ENCODE measurements at regions not wholly inside any gene's neighbourhood (a gene's known extent, or its start where the extent isn't known, plus 50 kb on each side); places are given as distances from the start of the nearest gene placed in this dataset.

DNA sequence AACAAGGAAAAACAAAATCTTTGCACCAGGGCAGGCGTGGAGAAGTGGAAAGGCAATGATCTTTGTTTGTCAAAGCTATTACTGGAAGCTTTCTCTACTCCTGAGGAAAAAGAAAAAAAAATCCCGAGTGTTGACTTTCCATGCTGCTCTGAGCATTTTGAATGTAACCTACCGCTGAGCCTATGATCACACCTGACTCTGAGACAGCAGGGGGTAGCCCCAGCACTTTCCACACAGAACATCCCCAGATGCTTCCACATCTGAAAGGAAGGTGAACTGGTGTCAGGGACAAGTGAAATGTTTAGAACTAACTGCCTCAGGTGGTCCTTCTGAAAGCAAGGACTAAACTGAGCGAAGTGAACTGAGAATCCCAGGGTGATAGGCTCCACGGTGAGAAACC, 1315.1 kb upstream of the DDX18 start:
- H3K9ac ChIP-seq (ENCODE audit: control insufficient read depth, insufficient read depth, low read length): no peak overlapping the region
- FAIRE-seq (no peak), DNase-seq (ENCODE audit: low read depth, low spot score) (no peak), ATAC-seq (no peak)
- no peaks in the 10 kb centered on the region for H3K9me3 ChIP-seq (replicated peaks; ENCODE audit: control insufficient read depth, insufficient read depth, low read length)
- no peaks in the 10 kb centered on the region for H4K20me1 ChIP-seq (ENCODE audit: control insufficient read depth, insufficient read depth)
- no peaks in the 10 kb centered on the region for H3K79me2 ChIP-seq (ENCODE audit: control insufficient read depth, insufficient read depth, low read length)
- intact Hi-C loops (cut with micrococcal nuclease; ENCODE audit: unreplicated experiment) (no loop called here), in situ Hi-C loops (cut with MboI) (no loop called here)
- H3K4me2 ChIP-seq (ENCODE audit: control insufficient read depth, insufficient read depth): no peak overlapping the region
- WGBS (ENCODE audit: insufficient coverage, insufficient replicate concordance, low lambda C conversion rate, missing lambda C conversion rate): 0% methylated on average over 5 of the region's 5 CpGs
- no peaks in the 10 kb centered on the region for H3K36me3 ChIP-seq (ENCODE audit: control insufficient read depth in 2 of 2, insufficient read depth in 2 of 2, low read length in 1 of 2)
- no peaks in the 10 kb centered on the region for H3K4me1 ChIP-seq (ENCODE audit: control insufficient read depth, insufficient read depth, low read length)
- no peak overlapping the region for H3K4me3 ChIP-seq
- no peak overlapping the region for H2AFZ ChIP-seq (ENCODE audit: control insufficient read depth, low read depth, low read length)
- CTCF ChIA-PET: interaction anchor here (1.2 kb wide), 1 partner anchor 10 kb away, joined by 3 read pairs; no protein-coding TSS in a partner anchor
- BruUV-seq (replicated peaks): no TSS peak
- no peaks in the 10 kb centered on the region for H3K27me3 ChIP-seq (replicated peaks in 1 of 2; ENCODE audit: control insufficient read depth in 2 of 2, insufficient read depth in 2 of 2, low read length in 1 of 2)
- TF ChIP-seq, protein P1, sequence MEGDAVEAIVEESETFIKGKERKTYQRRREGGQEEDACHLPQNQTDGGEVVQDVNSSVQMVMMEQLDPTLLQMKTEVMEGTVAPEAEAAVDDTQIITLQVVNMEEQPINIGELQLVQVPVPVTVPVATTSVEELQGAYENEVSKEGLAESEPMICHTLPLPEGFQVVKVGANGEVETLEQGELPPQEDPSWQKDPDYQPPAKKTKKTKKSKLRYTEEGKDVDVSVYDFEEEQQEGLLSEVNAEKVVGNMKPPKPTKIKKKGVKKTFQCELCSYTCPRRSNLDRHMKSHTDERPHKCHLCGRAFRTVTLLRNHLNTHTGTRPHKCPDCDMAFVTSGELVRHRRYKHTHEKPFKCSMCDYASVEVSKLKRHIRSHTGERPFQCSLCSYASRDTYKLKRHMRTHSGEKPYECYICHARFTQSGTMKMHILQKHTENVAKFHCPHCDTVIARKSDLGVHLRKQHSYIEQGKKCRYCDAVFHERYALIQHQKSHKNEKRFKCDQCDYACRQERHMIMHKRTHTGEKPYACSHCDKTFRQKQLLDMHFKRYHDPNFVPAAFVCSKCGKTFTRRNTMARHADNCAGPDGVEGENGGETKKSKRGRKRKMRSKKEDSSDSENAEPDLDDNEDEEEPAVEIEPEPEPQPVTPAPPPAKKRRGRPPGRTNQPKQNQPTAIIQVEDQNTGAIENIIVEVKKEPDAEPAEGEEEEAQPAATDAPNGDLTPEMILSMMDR (IDR thresholded peaks at IDR 0.05 in 2 of 3, conservative IDR thresholded peaks at IDR 0.05 in 1 of 3; ENCODE audit: control insufficient read depth in 2 of 3, extremely low read depth in 1 of 3, insufficient read depth in 1 of 3, low read depth in 3 of 3, low read length in 3 of 3): no peak
- no peak for TF ChIP-seq MYC (IDR thresholded peaks at IDR 0.05; ENCODE audit: insufficient read depth, insufficient read length, insufficient replicate concordance, low read length, severe bottlenecking)
- TF ChIP-seq, protein P2, sequence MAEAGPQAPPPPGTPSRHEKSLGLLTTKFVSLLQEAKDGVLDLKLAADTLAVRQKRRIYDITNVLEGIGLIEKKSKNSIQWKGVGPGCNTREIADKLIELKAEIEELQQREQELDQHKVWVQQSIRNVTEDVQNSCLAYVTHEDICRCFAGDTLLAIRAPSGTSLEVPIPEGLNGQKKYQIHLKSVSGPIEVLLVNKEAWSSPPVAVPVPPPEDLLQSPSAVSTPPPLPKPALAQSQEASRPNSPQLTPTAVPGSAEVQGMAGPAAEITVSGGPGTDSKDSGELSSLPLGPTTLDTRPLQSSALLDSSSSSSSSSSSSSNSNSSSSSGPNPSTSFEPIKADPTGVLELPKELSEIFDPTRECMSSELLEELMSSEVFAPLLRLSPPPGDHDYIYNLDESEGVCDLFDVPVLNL (IDR thresholded peaks at IDR 0.05; ENCODE audit: low read depth, low read length): no peak
- TF ChIP-seq NR2C2 (IDR thresholded peaks at IDR 0.05; ENCODE audit: borderline replicate concordance, control insufficient read depth, insufficient read length, low read depth): no peak
- TF ChIP-seq STAT1 (conservative IDR thresholded peaks at IDR 0.05): no peak
- TF ChIP-seq, protein P3, sequence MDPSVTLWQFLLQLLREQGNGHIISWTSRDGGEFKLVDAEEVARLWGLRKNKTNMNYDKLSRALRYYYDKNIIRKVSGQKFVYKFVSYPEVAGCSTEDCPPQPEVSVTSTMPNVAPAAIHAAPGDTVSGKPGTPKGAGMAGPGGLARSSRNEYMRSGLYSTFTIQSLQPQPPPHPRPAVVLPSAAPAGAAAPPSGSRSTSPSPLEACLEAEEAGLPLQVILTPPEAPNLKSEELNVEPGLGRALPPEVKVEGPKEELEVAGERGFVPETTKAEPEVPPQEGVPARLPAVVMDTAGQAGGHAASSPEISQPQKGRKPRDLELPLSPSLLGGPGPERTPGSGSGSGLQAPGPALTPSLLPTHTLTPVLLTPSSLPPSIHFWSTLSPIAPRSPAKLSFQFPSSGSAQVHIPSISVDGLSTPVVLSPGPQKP (IDR thresholded peaks at IDR 0.05; ENCODE audit: low read depth, low read length): no peak
- TF ChIP-seq PAX8 (IDR thresholded peaks at IDR 0.05): no peak
- TF ChIP-seq SUZ12 (IDR thresholded peaks at IDR 0.05; ENCODE audit: unreplicated experiment): no peak
- TF ChIP-seq BACH1 (IDR thresholded peaks at IDR 0.05; ENCODE audit: borderline replicate concordance): no peak
- no peak for TF ChIP-seq RAD51 (IDR thresholded peaks at IDR 0.05)
- TF ChIP-seq, protein P4, sequence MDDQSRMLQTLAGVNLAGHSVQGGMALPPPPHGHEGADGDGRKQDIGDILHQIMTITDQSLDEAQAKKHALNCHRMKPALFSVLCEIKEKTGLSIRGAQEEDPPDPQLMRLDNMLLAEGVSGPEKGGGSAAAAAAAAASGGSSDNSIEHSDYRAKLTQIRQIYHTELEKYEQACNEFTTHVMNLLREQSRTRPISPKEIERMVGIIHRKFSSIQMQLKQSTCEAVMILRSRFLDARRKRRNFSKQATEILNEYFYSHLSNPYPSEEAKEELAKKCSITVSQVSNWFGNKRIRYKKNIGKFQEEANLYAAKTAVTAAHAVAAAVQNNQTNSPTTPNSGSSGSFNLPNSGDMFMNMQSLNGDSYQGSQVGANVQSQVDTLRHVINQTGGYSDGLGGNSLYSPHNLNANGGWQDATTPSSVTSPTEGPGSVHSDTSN (IDR thresholded peaks at IDR 0.05; ENCODE audit: insufficient replicate concordance, low read depth, low read length): no peak
- TF ChIP-seq SMAD1 (IDR thresholded peaks at IDR 0.05; ENCODE audit: low read depth, partially characterized antibody): no peak
- POLR2A ChIA-PET: no interaction called here
- SMC1A ChIA-PET (ENCODE audit: uncharacterized antibody, unreplicated experiment): no interaction called here
- RAD21 ChIA-PET (ENCODE audit: unreplicated experiment): no interaction called here
- H3K27ac ChIP-seq (ENCODE audit: control insufficient read depth, insufficient read depth): no peak overlapping the region

All from GM12878 (cell line).